Stimulated activated CD8-positive, alpha-beta memory T cell treated with anti-CD3 and anti-CD28 coated beads, Interleukin-4, amount 100 ng/mL, for 1 hour (primary cell): ENCODE measurements at regions not wholly inside any gene's neighbourhood (a gene's known extent, or its start where the extent isn't known, plus 50 kb on each side); places are given as distances from the start of the nearest gene placed in this dataset.
"Not testable (repeated sequence)": the region's sequence is repeated elsewhere in the genome, so short reads cannot be mapped to it uniquely, and the experiment has no call there.

Experiments
- DNase-seq, 2 donors: peaks; one replicate each; pipeline ENCODE4 v3.0.0-alpha.2; 2020; ENCODE audit warnings: low read depth in 2 of 2, low spot score in 1 of 2

DNA sequence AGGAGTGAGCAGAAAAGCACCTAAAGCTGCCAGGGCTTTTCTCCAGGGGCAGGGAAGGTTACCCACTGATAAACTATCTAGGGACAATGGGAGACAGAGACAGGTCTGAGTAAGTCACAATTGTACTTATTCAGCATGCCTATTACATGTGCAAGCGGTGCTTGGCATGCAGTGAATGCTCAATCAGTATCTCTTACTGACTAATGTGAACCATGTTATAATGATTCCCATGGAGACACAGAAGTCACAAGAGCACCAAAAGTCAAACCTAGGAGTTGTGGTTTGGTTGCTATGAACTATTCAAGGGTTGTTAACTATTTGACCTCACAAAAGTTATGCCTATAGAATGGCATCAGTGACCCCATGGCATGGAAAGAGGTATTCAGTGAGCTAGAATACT lies 50.0 kb upstream of the RASGRP1 start:
- no peak for DNase-seq

- no peak for DNase-seq
These were observed 53.2 kb upstream of the RASGRP1 start for GRCh38 chr15:38617831-38618230.

- DNase-seq = no peak
These were observed 53.8 kb upstream of the RASGRP1 start for GRCh38 chr15:38618242-38618955.

DNA sequence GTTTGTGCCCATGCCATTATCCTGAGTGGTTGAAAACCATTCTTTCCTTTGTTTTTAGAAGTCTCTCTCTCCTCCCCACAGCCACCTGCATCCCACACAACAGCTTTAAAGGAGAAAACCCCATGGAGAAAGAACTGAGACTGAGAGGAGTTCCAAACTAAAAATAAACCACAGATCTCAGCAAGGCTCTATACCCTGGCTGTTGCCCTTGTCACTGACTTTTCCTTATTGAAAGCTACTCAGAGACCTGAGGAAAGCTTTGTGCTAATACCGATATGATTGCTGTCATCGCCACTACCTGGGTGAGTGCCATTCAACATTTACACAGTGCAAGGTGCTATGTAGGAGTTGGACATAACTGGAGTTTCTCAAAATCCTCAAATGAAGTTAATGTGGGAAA lies 55.5 kb upstream of the RASGRP1 start:
- no peak for DNase-seq

- DNase-seq = no peak
These were observed 56.4 kb upstream of the RASGRP1 start for GRCh38 chr15:38620851-38621594.

GRCh38 chr15:38622304-38622703 lies 57.7 kb upstream of the RASGRP1 start:
- DNase-seq = no peak

DNA sequence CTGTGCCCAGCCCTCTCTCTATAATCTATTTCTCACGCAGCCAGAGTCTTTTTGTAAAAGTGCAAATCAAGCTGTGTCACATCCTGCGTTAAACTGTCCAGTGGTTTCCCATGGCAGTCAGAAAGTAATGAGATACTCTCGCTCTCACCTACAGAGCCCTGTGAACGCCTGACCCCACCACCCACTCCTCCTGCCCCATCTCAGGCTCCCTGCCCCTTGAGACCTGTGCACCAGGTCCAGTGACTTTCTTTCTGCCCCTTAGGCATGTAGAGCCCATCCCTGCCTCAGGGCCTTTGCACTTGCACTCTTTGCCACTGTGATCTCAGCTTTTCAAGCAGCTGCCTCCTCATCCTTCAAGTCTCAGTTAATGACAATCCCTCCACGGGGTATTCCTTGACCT lies 58.3 kb upstream of the RASGRP1 start:
- no peak for DNase-seq

- DNase-seq = no peak
These were observed 59.1 kb upstream of the RASGRP1 start for GRCh38 chr15:38623744-38624143.

DNA sequence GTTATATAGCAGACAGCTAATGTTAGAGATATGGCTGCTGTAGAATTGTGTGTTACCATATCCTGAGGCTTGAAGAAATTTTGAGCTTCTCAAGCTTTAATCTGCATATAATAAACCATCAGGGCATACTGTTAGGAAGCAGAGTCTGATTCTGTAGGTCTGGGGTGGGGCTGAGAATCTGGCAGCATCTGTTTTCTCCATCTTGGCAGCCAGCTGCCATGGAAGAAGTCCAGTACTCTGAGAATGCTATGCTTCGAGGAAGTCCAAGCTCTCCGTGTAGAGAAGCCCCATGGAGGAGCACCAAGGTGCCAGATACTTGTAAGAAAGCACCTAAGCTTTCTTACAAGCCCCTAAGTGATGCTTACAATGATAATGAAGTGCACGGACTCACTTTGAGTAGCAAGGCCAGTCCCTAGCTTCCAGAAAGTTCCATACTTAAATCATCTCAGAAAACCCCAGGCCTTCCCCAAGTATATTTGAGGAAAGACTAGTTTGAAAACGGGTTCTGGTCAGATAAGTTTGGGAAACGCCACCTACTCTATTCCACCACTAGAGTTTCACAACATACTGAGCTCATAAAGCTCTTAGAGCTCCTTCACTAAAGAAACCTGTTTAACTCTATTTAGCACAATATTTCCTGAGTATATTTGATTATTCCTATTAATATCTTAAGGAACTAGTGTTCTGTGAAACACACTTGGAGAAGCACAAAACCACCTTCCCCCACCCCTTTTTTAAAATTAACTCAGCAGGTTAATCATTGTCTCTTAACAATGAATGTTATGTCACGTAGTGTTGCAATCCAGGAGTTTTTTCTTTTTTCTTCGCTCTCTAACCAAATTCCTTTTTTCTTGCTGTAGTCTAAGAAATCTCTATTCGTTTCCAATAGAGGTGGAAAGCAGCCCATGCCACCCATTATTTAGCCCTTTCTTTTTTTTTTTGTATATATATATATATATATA lies 59.9 kb upstream of the RASGRP1 start:
- DNase-seq = no peak

DNA sequence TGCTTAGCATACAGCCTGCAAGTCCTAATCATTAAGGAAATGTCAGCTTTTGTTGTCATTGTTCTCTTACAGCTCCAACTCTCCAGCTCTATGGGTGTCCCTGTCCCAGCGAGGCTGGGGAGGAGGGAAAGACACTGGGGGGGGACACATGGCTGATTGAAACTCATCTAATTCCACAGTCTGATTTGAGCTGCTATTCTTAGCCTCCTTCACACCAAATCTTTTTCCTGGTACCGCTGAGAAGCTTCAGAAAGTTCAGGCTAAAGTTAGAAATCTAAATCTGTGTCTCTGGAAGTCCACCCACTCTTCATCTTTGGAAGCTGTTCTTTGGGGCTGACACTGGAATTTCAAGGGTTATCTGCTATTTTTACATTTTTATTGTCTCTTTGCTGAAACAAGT lies 61.3 kb upstream of the RASGRP1 start:
- DNase-seq = no peak

GRCh38 chr15:38626443-38627050 lies 61.9 kb upstream of the RASGRP1 start:
- DNase-seq = no peak

DNA sequence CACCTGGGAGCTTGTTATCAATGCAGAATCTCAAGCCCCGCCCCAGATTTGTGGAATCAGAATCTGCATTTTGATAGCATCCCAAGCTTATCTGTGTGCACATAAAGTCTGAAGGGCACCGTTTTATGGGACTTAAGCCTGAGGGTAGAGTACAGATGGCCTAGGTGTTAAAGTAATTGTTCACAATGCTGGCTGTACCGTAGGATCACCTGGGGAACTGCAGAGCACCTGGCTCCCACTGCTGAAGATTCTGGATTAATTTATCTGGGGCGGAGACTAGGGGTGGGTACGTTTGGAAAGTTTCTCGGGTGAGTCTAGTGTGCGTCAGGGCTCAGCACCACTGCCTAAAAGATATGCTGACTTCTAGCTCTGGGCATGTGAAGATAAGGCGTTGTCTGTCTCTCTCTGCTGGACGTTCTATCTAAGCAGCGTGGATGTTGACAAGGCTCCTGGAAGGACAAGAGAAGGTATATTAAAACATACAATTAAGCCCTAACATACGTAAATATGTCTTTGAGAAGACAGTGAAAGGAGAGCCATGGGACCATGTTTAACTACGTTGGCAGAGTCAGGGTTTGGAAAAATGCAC lies 63.2 kb upstream of the RASGRP1 start:
- DNase-seq = no peak

DNA sequence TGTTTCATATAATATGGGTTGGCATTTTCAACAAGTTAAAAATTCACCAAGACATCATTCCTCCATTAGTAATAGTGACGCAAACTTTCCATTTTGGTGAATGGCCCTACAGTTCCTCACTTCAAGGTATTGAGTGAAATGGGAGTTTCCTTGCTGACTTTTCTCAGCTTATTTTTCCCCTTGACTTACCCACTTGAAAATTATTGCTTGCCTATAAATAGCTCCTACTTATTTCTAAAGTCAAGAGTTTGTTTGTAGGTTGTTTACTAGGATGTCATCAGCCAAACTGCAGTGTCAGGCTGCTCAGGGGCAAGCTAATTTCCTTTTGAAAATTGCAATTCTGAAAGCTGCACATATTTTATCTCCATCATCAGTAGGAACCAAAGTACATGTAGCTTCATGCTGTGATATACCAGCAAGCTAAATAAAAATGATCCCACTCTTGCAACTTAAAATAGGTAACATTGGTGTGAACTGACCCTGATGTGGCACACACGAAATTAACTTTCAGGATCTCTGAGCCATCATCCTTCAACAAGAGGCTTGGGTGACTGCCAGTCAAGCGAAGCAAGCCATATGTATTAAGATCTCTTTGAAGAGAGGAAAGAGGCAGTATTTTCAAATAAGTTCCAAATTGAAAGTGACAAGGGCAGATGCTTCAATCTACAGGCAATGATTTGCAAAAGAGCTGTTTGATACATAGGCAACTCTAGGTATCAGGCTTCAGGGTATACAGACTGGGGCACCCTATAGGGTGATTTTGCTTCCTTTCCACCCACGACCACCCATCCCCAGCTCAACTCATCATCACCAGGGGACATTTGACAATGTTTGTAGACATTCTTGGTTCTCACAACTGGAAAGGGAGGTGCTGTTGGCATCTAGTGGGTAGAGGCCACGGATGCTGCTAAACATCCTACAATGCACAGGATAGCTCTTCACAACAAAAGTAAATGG lies 66.8 kb upstream of the RASGRP1 start:
- DNase-seq = no peak

DNA sequence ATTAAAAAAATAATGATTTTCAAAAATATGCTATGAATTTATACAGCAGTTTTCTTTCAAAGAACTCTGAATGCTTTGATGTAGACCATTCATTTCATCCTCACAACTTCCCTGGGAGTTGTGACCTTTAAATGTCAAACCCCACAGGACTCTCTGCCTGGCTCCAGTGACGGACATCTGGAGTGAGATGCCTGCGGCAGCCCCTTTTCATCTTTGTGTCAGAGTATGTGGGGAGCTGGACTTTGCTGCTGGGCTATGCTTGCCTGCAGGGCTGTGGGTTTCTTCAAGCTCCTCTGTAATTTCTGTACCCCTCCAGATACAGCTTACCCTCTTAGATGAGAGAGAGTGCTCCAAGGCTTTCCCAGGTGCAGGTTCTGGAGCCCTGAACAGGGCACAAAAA lies 70.6 kb upstream of the RASGRP1 start:
- no peak for DNase-seq

GRCh38 chr15:38636597-38636996 lies 72.0 kb upstream of the RASGRP1 start:
- DNase-seq = no peak

- no peak for DNase-seq
These were observed 73.5 kb upstream of the RASGRP1 start for GRCh38 chr15:38638126-38638525.

GRCh38 chr15:38638811-38639210 lies 74.2 kb upstream of the RASGRP1 start:
- DNase-seq = no peak

DNA sequence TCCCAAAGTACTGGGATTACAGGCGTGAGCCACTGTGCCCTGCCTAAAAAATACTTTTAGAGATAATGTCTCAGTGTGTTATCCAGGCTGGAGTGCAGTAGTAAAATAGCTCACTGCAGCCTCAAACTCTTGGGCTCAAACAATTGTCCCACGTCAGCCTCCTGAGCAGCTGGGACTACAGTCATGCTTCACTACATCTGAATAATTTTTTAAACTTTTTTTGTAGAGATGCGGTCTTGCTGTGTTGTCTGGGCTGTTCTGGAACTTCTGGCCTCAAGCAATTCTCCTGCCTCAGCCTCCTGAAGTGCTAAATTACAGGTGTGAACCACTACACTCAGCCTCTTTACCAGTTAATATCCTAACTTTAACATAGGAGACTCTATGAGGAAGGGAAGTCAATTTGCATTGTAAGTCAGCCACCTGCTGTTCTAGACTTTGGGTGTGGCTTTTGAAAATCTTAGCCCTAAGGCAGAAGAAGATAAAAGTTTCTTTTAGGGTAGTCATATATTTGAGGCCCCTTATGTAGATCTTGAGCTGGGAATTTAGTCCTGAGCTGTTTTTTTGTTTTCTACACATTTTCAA lies 78.2 kb upstream of the RASGRP1 start:
- no peak for DNase-seq

GRCh38 chr15:38644353-38644752 lies 79.7 kb upstream of the RASGRP1 start:
- not testable (repeated sequence) for DNase-seq
